Mesendoderm (in vitro differentiated cells): ENCODE measurements at regions not wholly inside any gene's neighbourhood (a gene's known extent, or its start where the extent isn't known, plus 50 kb on each side); places are given as distances from the start of the nearest gene placed in this dataset.
"Not testable (repeated sequence)": the region's sequence is repeated elsewhere in the genome, so short reads cannot be mapped to it uniquely, and the experiment has no call there.

ENCODE experiments used
- DNase-seq: peaks from one replicate; pipeline ENCODE4 v3.0.0; 2013
- H2AK5ac ChIP-seq: 2 replicates; pipeline ENCODE4 v1.6.1; 2013; ENCODE audit warnings: low read length, inconsistent platforms
- H2BK120ac ChIP-seq: 2 replicates; pipeline ENCODE4 v1.6.1; 2013; ENCODE audit warnings: low read depth, mild to moderate bottlenecking, low read length, moderate library complexity, mixed read lengths
- H2BK15ac ChIP-seq: replicated peaks from 2 replicates; pipeline ENCODE4 v1.6.1; 2013; ENCODE audit warnings: low read depth, mild to moderate bottlenecking, moderate library complexity
- H2BK5ac ChIP-seq: 2 replicates; pipeline ENCODE4 v1.6.1; 2013; ENCODE audit warnings: low read length, inconsistent platforms
- H3K18ac ChIP-seq: 2 replicates; pipeline ENCODE4 v1.6.1; 2013; ENCODE audit warnings: mild to moderate bottlenecking, low read length, mixed read lengths
- H3K23ac ChIP-seq: one replicate; pipeline ENCODE4 v1.6.1; 2013; ENCODE audit warnings: low read length
- H3K27ac ChIP-seq: 2 replicates; pipeline ENCODE4 v1.5.1; 2013; ENCODE audit warnings: low read depth, mild to moderate bottlenecking, inconsistent platforms, low read length, moderate library complexity
- H3K27me3 ChIP-seq: 2 replicates; pipeline ENCODE4 v1.6.1; 2013; ENCODE audit warnings: low read length, control low read depth, mild to moderate bottlenecking, inconsistent platforms; ENCODE audit not compliant: insufficient read depth, poor library complexity
- H3K36me3 ChIP-seq: 2 replicates; pipeline ENCODE4 v1.6.1; 2013; ENCODE audit warnings: low read length, inconsistent platforms; ENCODE audit not compliant: control insufficient read depth, insufficient read depth
- H3K4ac ChIP-seq: one replicate; pipeline ENCODE4 v1.6.1; 2013; ENCODE audit warnings: low read depth, mild to moderate bottlenecking, low read length, moderate library complexity
- H3K4me1 ChIP-seq: 2 replicates; pipeline ENCODE4 v1.6.1; 2013; ENCODE audit warnings: low read depth, low read length, inconsistent platforms; ENCODE audit not compliant: control insufficient read depth
- H3K4me2 ChIP-seq: 2 replicates; pipeline ENCODE4 v1.6.1; 2013; ENCODE audit warnings: low read length
- H3K4me3 ChIP-seq: 2 replicates; pipeline ENCODE4 v1.5.1; 2013; ENCODE audit warnings: mild to moderate bottlenecking, low read length
- H3K56ac ChIP-seq: one replicate; pipeline ENCODE4 v1.6.1; 2013; ENCODE audit warnings: low read length
- H3K79me1 ChIP-seq: 2 replicates; pipeline ENCODE4 v1.6.1; 2013; ENCODE audit warnings: low read length, inconsistent platforms
- H3K79me2 ChIP-seq: 2 replicates; pipeline ENCODE4 v1.6.1; 2013; ENCODE audit warnings: mild to moderate bottlenecking, low read length; ENCODE audit not compliant: control insufficient read depth, insufficient read depth
- H3K9ac ChIP-seq: 2 replicates; pipeline ENCODE4 v1.6.1; 2013; ENCODE audit warnings: low read length, inconsistent platforms
- H4K5ac ChIP-seq: one replicate; pipeline ENCODE4 v1.6.1; 2013; ENCODE audit warnings: low read length
- H4K8ac ChIP-seq: one replicate; pipeline ENCODE4 v1.6.1; 2013; ENCODE audit warnings: low read depth, mild to moderate bottlenecking, control low read depth, low read length, moderate library complexity
- WGBS: extraction: QIAGEN DNeasy Blood & Tissue Kit; methylation state at CpG from one replicate; pipeline ENCODE4 v1.1.7; 2013; ENCODE audit warnings: low lambda C conversion rate, missing lambda C conversion rate; ENCODE audit not compliant: insufficient coverage; ENCODE audit errors: extremely low coverage; 5-methylcytosine and 5-hydroxymethylcytosine counted together

DNA sequence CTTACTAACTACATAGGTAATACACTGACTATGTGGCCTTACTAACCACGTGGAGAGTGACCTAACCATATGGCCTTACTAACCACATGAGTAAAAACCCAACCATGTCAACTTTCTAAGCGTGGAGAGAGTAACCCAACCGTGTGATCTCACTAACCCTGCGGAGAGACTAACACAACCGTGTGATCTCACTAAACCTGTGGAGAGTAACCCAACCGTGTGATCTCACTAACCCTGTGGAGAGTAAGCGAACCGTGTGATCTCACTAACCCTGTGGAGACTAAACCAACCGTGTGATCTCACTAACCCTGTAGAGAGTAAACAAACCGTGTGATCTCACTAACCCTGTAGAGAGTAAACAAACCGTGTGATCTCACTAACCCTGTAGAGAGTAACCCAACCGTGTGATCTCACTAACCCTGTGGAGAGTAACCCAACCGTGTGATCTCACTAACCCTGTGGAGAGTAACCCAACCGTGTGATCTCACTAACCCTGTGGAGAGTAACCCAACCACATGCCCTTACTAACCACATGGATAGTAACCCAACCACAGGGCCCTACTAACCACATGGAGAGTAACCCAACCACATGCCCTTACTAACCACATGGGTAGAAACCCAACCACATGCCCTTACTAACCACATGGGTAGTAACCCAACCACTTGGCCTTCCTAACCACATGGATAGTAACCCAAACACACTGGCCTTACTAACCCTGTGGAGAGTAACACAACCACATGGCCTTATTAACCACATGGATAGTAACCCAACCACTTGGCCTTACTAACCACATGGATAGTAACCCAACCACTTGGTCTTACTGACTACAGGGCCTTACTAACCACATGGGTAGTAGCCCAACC is 112.6 kb downstream of the DRD1 start:
- not testable (repeated sequence) for H4K8ac ChIP-seq, H3K4me1 ChIP-seq, H3K56ac ChIP-seq, H2BK5ac ChIP-seq, H3K36me3 ChIP-seq, H3K23ac ChIP-seq, H3K79me1 ChIP-seq, H2AK5ac ChIP-seq, H3K4me2 ChIP-seq, H3K4me3 ChIP-seq, H3K4ac ChIP-seq, H3K18ac ChIP-seq, H3K27me3 ChIP-seq, H3K79me2 ChIP-seq, H2BK15ac ChIP-seq, H3K27ac ChIP-seq, H2BK120ac ChIP-seq, H3K9ac ChIP-seq, H4K5ac ChIP-seq
- DNase-seq: peak; percentile 40
- WGBS: no CpG with 5 or more reads among the region's 14 CpGs

DNA sequence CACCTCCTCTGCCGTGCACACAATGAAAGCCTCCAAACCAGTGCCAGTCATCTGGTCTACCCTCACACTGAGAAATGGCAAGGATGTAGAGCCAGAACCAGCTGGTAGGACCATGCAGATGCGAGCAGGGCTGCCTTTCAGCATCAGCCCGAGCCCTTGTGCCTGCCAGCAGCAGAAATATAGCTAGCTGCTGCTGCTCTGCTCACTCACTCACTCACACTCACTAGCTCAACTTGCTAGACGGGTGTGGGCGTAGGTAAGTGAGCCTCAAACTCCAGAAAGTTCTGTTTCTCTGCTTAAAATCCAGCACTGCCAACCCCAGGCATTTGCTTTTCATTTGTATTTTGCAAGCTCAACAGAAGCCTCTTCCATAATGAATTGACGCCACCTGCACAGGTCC is 114.0 kb downstream of the DRD1 start:
- Histone ChIP-seq H3K56ac (no peak overlapping the region), H3K4me2 (no peak overlapping the region), H3K4me3 (no peak overlapping the region), H3K27ac (no peak overlapping the region), H3K4ac (no peak overlapping the region), H4K8ac (no peak overlapping the region), H3K27me3 (no peaks in the 10 kb centered on the region), H3K18ac (peak overlapping the region; percentile 24), H3K4me1 (peaks cover 8% of the 10 kb centered on the region), H3K9ac (no peak overlapping the region), H3K79me1 (no peaks in the 10 kb centered on the region), H4K5ac (no peak overlapping the region), H2BK5ac (no peak overlapping the region), H3K79me2 (no peaks in the 10 kb centered on the region), H3K23ac (peak overlapping the region; percentile 4), H2BK120ac (no peak overlapping the region), H2BK15ac (no peak overlapping the region), H2AK5ac (no peak overlapping the region), H3K36me3 (no peaks in the 10 kb centered on the region)
- DNase-seq: no peak
- whole genome bisulfite sequencing: no CpG with 5 or more reads among the region's 6 CpGs

DNA sequence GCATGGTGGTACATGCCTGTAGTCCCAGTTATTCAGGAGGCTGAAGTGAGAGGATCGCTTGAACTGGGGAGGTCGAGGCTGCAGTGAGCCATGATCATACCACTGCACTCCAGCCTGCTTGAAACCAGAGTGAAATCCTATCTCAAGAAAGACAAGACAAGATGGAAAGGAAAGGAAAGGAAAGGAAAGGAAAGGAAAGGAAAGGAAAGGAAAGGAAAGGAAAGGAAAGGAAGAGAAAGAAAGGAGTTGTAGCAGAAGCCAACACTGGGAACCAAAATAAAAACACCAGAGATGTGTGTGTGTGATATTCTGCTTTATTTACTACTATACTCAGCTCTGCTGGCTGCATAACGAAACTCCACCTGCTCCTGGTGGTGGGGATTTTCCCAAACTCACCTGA is 115.3 kb downstream of the DRD1 start:
- H3K79me2 ChIP-seq: no peaks in the 10 kb centered on the region
- H4K8ac ChIP-seq: no peak overlapping the region
- H3K56ac ChIP-seq: no peak overlapping the region
- H3K27ac ChIP-seq: no peak overlapping the region
- no peak overlapping the region for H2AK5ac ChIP-seq
- no peak overlapping the region for H3K23ac ChIP-seq
- H3K4me1 ChIP-seq: peaks cover 8% of the 10 kb centered on the region
- H2BK5ac ChIP-seq: no peak overlapping the region
- DNase-seq: no peak
- no peaks in the 10 kb centered on the region for H3K36me3 ChIP-seq
- H3K18ac ChIP-seq: no peak overlapping the region
- no peak overlapping the region for H2BK120ac ChIP-seq
- H3K9ac ChIP-seq: no peak overlapping the region
- no peaks in the 10 kb centered on the region for H3K27me3 ChIP-seq
- H3K4me2 ChIP-seq: no peak overlapping the region
- no peaks in the 10 kb centered on the region for H3K79me1 ChIP-seq
- no peak overlapping the region for H2BK15ac ChIP-seq
- no peak overlapping the region for H3K4me3 ChIP-seq
- no peak overlapping the region for H3K4ac ChIP-seq
- H4K5ac ChIP-seq: no peak overlapping the region
- no CpG with 5 or more reads among the region's 3 CpGs for whole genome bisulfite sequencing

DNA sequence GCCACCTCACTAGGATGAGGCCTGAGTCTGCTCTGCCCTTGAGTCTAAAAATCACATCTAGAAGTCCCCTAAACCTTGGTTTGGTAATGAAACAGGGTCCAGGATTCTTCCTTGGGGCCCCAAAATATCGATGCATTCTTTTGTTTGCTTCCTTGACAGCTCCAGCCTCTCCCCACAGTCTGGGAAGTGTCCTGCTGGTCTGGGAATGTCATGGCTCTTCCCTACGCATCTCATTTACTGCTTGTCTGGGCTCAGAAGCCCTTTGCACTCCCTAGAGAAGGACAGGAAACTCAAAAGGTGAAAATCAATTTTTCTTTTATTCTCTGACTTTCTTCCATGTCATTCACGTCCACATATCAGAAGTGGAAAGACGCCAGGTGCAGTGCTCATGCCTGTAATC is 115.8 kb downstream of the DRD1 start:
- Histone ChIP-seq H3K56ac (peak overlapping the region; percentile 15), H2AK5ac (no peak overlapping the region), H3K23ac (no peak overlapping the region), H3K9ac (no peak overlapping the region), H3K18ac (no peak overlapping the region), H3K27ac (no peak overlapping the region), H3K36me3 (no peaks in the 10 kb centered on the region), H3K4me2 (no peak overlapping the region), H4K8ac (no peak overlapping the region), H3K4me1 (peaks cover 8% of the 10 kb centered on the region), H3K79me1 (no peaks in the 10 kb centered on the region), H3K4ac (no peak overlapping the region), H3K4me3 (no peak overlapping the region), H2BK15ac (no peak overlapping the region), H3K79me2 (no peaks in the 10 kb centered on the region), H4K5ac (no peak overlapping the region), H2BK120ac (no peak overlapping the region), H2BK5ac (no peak overlapping the region), H3K27me3 (no peaks in the 10 kb centered on the region)
- DNase-seq: peak; percentile 61
- no CpG with 5 or more reads among the region's 4 CpGs for WGBS

DNA sequence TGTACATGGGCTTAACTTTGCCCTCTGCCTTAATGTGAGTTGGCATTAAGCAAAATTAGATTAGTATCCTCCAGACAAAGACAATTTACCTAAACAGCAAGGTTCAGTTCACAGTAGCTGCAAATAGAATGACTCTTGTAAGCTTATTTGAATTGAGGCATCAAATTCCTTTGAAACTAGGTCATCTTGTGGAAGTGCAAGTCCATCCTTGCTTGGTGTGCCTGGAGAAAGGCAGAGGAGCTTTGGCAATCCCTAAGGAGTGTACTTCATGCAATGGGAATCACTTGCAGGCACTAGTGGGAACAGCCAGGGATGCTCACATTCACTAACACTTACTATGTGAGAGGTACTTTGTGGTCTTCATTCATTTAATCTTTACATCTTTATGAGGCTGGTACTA is 118.3 kb downstream of the DRD1 start:
- Histone ChIP-seq H3K23ac (no peak overlapping the region), H3K4ac (no peak overlapping the region), H2BK15ac (no peak overlapping the region), H3K9ac (no peak overlapping the region), H3K27ac (no peak overlapping the region), H3K4me1 (peaks cover 8% of the 10 kb centered on the region), H3K4me3 (no peak overlapping the region), H4K5ac (no peak overlapping the region), H3K56ac (no peak overlapping the region), H3K18ac (no peak overlapping the region), H3K79me1 (no peaks in the 10 kb centered on the region), H4K8ac (no peak overlapping the region), H3K27me3 (no peaks in the 10 kb centered on the region), H2AK5ac (no peak overlapping the region), H3K4me2 (no peak overlapping the region), H2BK120ac (no peak overlapping the region), H3K36me3 (no peaks in the 10 kb centered on the region), H3K79me2 (no peaks in the 10 kb centered on the region), H2BK5ac (no peak overlapping the region)
- peak; percentile 83 for DNase-seq
